HG02981 (cell line): ENCODE measurements at regions not wholly inside any gene's neighbourhood (a gene's known extent, or its start where the extent isn't known, plus 50 kb on each side); places are given as distances from the start of the nearest gene placed in this dataset.

Experiments used
- ATAC-seq: cut with Tn5 transposase; IDR thresholded peaks from one replicate; pipeline ENCODE4 v1.9.1; 2021; ENCODE audit warnings: mild to moderate bottlenecking, moderate library complexity; ENCODE audit not compliant: unreplicated experiment

- no peak for ATAC-seq
Measured at GRCh38 chr2:195498839-195499490, 158.1 kb upstream of the SLC39A10 start.

GRCh38 chr2:195498176-195498575 lies 158.8 kb upstream of the SLC39A10 start:
- ATAC-seq: no peak

GRCh38 chr2:195496991-195497390 lies 160.0 kb upstream of the SLC39A10 start:
- no peak for ATAC-seq

GRCh38 chr2:195495966-195496365 lies 161.1 kb upstream of the SLC39A10 start:
- ATAC-seq: no peak

- ATAC-seq: no peak
Measured at GRCh38 chr2:195495351-195495750, 161.7 kb upstream of the SLC39A10 start.

- no peak for ATAC-seq
Measured at GRCh38 chr2:195494451-195494850, 162.6 kb upstream of the SLC39A10 start.

- ATAC-seq: no peak
Measured at GRCh38 chr2:195493416-195493815, 163.6 kb upstream of the SLC39A10 start.

GRCh38 chr2:195490319-195490718 lies 166.7 kb upstream of the SLC39A10 start:
- ATAC-seq: no peak

- no peak for ATAC-seq
Measured at GRCh38 chr2:195489101-195489500, 167.9 kb upstream of the SLC39A10 start.

GRCh38 chr2:195488567-195488966 lies 168.5 kb upstream of the SLC39A10 start:
- no peak for ATAC-seq

- peak; percentile 93 for ATAC-seq
Measured at GRCh38 chr2:195486987-195487644, 169.9 kb upstream of the SLC39A10 start.

GRCh38 chr2:195486520-195486919 lies 170.5 kb upstream of the SLC39A10 start:
- ATAC-seq: no peak

GRCh38 chr2:195482010-195482409 lies 175.0 kb upstream of the SLC39A10 start:
- ATAC-seq: no peak

GRCh38 chr2:195480121-195480520 lies 176.9 kb upstream of the SLC39A10 start:
- no peak for ATAC-seq

GRCh38 chr2:195479407-195479806 lies 177.6 kb upstream of the SLC39A10 start:
- ATAC-seq: no peak

GRCh38 chr2:195477996-195478382 lies 179.0 kb upstream of the SLC39A10 start:
- ATAC-seq: peak; percentile 12

- peak; percentile 65 for ATAC-seq
Measured at GRCh38 chr2:195477248-195477995, 179.6 kb upstream of the SLC39A10 start.

GRCh38 chr2:195475336-195475735 lies 181.7 kb upstream of the SLC39A10 start:
- ATAC-seq: no peak

GRCh38 chr2:195473862-195474261 lies 183.2 kb upstream of the SLC39A10 start:
- ATAC-seq: no peak

GRCh38 chr2:195472501-195473234 lies 184.4 kb upstream of the SLC39A10 start:
- ATAC-seq: no peak

GRCh38 chr2:195471807-195472206 lies 185.2 kb upstream of the SLC39A10 start:
- no peak for ATAC-seq
